Neural cell (in vitro differentiated cells): ENCODE measurements at regions not wholly inside any gene's neighbourhood (a gene's known extent, or its start where the extent isn't known, plus 50 kb on each side); places are given as distances from the start of the nearest gene placed in this dataset.
A peak's percentile ranks its signal among the peaks of the same experiment; 100 is the strongest.

ENCODE experiments used
- H2AFZ ChIP-seq: fragments of 200-600, 300-800 bp; sonication (generic), shearing (Covaris generic); 2 replicates; pipeline ENCODE4 v1.6.0; 2014; ENCODE audit warnings: low read depth, mild to moderate bottlenecking, antibody characterized with exemption, low read length, moderate library complexity
- H3F3A ChIP-seq: fragments of 200-600 bp; shearing (Covaris generic); 2 replicates; pipeline ENCODE4 v1.6.1; 2016; ENCODE audit warnings: mild to moderate bottlenecking, moderate library complexity, mixed read lengths, antibody characterized with exemption, low read length; ENCODE audit not compliant: insufficient read depth, poor library complexity, severe bottlenecking
- H3K27ac ChIP-seq: fragments of 200-600, 300-800 bp; sonication (generic), shearing (Covaris generic); 2 replicates; pipeline ENCODE4 v1.5.1; 2014; ENCODE audit warnings: mild to moderate bottlenecking, low read length, moderate library complexity
- H3K27me3 ChIP-seq: fragments of 300-800, 200-600 bp; sonication (generic), shearing (Covaris generic); 2 replicates; pipeline ENCODE4 v1.6.0; 2014; ENCODE audit warnings: mild to moderate bottlenecking, low read depth, low read length, moderate library complexity; ENCODE audit not compliant: insufficient read depth
- H3K36me3 ChIP-seq: fragments of 300-800, 200-600 bp; sonication (generic), shearing (Covaris generic); 2 replicates; pipeline ENCODE4 v1.5.1; 2014; ENCODE audit warnings: mild to moderate bottlenecking, antibody characterized with exemption, low read length, moderate library complexity; ENCODE audit not compliant: insufficient read depth
- H3K4me2 ChIP-seq: fragments of 300-800, 200-600 bp; sonication (generic), shearing (Covaris generic); 2 replicates; pipeline ENCODE4 v1.6.0; 2014; ENCODE audit warnings: mild to moderate bottlenecking, low read length
- H3K4me3 ChIP-seq: fragments of 300-800, 200-600 bp; sonication (generic), shearing (Covaris generic); 2 replicates; pipeline ENCODE4 v1.5.1; 2014; ENCODE audit warnings: mild to moderate bottlenecking, low read length, moderate library complexity
- H3K79me2 ChIP-seq: fragments of 200-600 bp; shearing (Covaris generic); replicated peaks from 2 replicates; pipeline ENCODE4 v1.6.0; 2014; ENCODE audit warnings: mild to moderate bottlenecking, low read length, moderate library complexity; ENCODE audit not compliant: insufficient read depth
- H3K9ac ChIP-seq: fragments of 300-800, 200-600 bp; sonication (generic), shearing (Covaris generic); 2 replicates; pipeline ENCODE4 v1.6.1; 2016; ENCODE audit warnings: mild to moderate bottlenecking, low read length, mixed read lengths
- H3K9me2 ChIP-seq: fragments of 200-600 bp; shearing (Covaris generic); 2 replicates; pipeline ENCODE4 v1.6.1; 2016; ENCODE audit warnings: mild to moderate bottlenecking, low read length, mixed read lengths; ENCODE audit not compliant: insufficient read depth
- H3K9me3 ChIP-seq: fragments of 200-600, 300-800 bp; sonication (generic), shearing (Covaris generic); 2 replicates; pipeline ENCODE4 v1.6.1; 2016; ENCODE audit warnings: mild to moderate bottlenecking, mixed run types, low read length, moderate library complexity, mixed read lengths
- H4K20me1 ChIP-seq: fragments of 200-600 bp; shearing (Covaris generic); 2 replicates; pipeline ENCODE4 v1.6.1; 2016; ENCODE audit warnings: mild to moderate bottlenecking, mixed run types; ENCODE audit not compliant: insufficient read depth
- EP300 ChIP-seq: fragments of 450-650 bp; conservative IDR thresholded peaks from 2 replicates; pipeline ENCODE4 v1.6.1; 2014; ENCODE audit warnings: antibody characterized with exemption, mild to moderate bottlenecking, moderate library complexity; ENCODE audit not compliant: poor library complexity, severe bottlenecking
- EZH2 ChIP-seq: fragments of 200-600, 300-800 bp; shearing (Covaris generic), sonication (generic); IDR thresholded peaks from 2 replicates; pipeline ENCODE4 v1.6.1; 2014; ENCODE audit warnings: antibody characterized with exemption, low read length, borderline replicate concordance, mild to moderate bottlenecking; ENCODE audit not compliant: insufficient read depth, poor library complexity, severe bottlenecking
- MXI1 ChIP-seq: fragments of 450-650 bp; conservative IDR thresholded peaks from 2 replicates; pipeline ENCODE4 v1.6.1; 2014; ENCODE audit warnings: antibody characterized with exemption, mild to moderate bottlenecking; ENCODE audit not compliant: poor library complexity, severe bottlenecking
- POLR2AphosphoS5 ChIP-seq: IDR thresholded peaks from 2 replicates; pipeline ENCODE4 v1.6.1; 2012
- RAD21 ChIP-seq: fragments of 450-650 bp; conservative IDR thresholded peaks from 2 replicates; pipeline ENCODE4 v1.6.1; 2014; ENCODE audit warnings: antibody characterized with exemption, mild to moderate bottlenecking, moderate library complexity
- SMC3 ChIP-seq: fragments of 450-650 bp; conservative IDR thresholded peaks from 2 replicates; pipeline ENCODE4 v1.6.1; 2014; ENCODE audit warnings: antibody characterized with exemption, mild to moderate bottlenecking, moderate library complexity; ENCODE audit not compliant: poor library complexity
- TAF1 ChIP-seq: IDR thresholded peaks from 2 replicates; pipeline ENCODE4 v1.6.1; 2012; ENCODE audit warnings: low read depth
- TF ChIP-seq, protein P1 (sequence below): IDR thresholded peaks from 2 replicates; pipeline ENCODE4 v1.6.1; 2012; ENCODE audit warnings: borderline replicate concordance
- TF ChIP-seq, protein P2 (sequence below): fragments of 450-650 bp; IDR thresholded peaks from 2 replicates; pipeline ENCODE4 v1.5.1; 2014; ENCODE audit warnings: antibody characterized with exemption, mild to moderate bottlenecking, moderate library complexity; ENCODE audit not compliant: poor library complexity, severe bottlenecking

GRCh38 chr11:28482666-28483065 lies 374.5 kb downstream of the METTL15 start:
- H2AFZ ChIP-seq: no peak overlapping the region
- TF ChIP-seq EP300 (no peak), TAF1 (no peak), RAD21 (no peak), POLR2AphosphoS5 (no peak), MXI1 (no peak), EZH2 (no peak), SMC3 (no peak)
- TF ChIP-seq, protein P1, sequence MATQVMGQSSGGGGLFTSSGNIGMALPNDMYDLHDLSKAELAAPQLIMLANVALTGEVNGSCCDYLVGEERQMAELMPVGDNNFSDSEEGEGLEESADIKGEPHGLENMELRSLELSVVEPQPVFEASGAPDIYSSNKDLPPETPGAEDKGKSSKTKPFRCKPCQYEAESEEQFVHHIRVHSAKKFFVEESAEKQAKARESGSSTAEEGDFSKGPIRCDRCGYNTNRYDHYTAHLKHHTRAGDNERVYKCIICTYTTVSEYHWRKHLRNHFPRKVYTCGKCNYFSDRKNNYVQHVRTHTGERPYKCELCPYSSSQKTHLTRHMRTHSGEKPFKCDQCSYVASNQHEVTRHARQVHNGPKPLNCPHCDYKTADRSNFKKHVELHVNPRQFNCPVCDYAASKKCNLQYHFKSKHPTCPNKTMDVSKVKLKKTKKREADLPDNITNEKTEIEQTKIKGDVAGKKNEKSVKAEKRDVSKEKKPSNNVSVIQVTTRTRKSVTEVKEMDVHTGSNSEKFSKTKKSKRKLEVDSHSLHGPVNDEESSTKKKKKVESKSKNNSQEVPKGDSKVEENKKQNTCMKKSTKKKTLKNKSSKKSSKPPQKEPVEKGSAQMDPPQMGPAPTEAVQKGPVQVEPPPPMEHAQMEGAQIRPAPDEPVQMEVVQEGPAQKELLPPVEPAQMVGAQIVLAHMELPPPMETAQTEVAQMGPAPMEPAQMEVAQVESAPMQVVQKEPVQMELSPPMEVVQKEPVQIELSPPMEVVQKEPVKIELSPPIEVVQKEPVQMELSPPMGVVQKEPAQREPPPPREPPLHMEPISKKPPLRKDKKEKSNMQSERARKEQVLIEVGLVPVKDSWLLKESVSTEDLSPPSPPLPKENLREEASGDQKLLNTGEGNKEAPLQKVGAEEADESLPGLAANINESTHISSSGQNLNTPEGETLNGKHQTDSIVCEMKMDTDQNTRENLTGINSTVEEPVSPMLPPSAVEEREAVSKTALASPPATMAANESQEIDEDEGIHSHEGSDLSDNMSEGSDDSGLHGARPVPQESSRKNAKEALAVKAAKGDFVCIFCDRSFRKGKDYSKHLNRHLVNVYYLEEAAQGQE: no peak
- TF ChIP-seq, protein P2, sequence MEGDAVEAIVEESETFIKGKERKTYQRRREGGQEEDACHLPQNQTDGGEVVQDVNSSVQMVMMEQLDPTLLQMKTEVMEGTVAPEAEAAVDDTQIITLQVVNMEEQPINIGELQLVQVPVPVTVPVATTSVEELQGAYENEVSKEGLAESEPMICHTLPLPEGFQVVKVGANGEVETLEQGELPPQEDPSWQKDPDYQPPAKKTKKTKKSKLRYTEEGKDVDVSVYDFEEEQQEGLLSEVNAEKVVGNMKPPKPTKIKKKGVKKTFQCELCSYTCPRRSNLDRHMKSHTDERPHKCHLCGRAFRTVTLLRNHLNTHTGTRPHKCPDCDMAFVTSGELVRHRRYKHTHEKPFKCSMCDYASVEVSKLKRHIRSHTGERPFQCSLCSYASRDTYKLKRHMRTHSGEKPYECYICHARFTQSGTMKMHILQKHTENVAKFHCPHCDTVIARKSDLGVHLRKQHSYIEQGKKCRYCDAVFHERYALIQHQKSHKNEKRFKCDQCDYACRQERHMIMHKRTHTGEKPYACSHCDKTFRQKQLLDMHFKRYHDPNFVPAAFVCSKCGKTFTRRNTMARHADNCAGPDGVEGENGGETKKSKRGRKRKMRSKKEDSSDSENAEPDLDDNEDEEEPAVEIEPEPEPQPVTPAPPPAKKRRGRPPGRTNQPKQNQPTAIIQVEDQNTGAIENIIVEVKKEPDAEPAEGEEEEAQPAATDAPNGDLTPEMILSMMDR: no peak
- H3K9ac ChIP-seq: no peak overlapping the region
- no peak overlapping the region for H3K27ac ChIP-seq
- peaks cover 6% of the 10 kb centered on the region for H3F3A ChIP-seq
- H3K27me3 ChIP-seq: no peaks in the 10 kb centered on the region
- H3K36me3 ChIP-seq: no peaks in the 10 kb centered on the region
- no peak overlapping the region for H3K4me2 ChIP-seq
- no peaks in the 10 kb centered on the region for H3K9me3 ChIP-seq
- H3K79me2 ChIP-seq: no peaks in the 10 kb centered on the region
- H3K9me2 ChIP-seq: no peaks in the 10 kb centered on the region
- H3K4me3 ChIP-seq: no peak overlapping the region
- H4K20me1 ChIP-seq: no peaks in the 10 kb centered on the region

- Histone ChIP-seq H3K9ac (no peak overlapping the region), H3K27ac (no peak overlapping the region), H3K4me3 (peak overlapping the region; percentile 36), H3K27me3 (no peaks in the 10 kb centered on the region), H3K9me3 (no peaks in the 10 kb centered on the region), H2AFZ (no peak overlapping the region), H3K9me2 (no peaks in the 10 kb centered on the region), H3K4me2 (peak overlapping the region; percentile 3), H3F3A (peaks cover 6% of the 10 kb centered on the region), H3K79me2 (no peaks in the 10 kb centered on the region), H4K20me1 (no peaks in the 10 kb centered on the region), H3K36me3 (no peaks in the 10 kb centered on the region)
- TF ChIP-seq SMC3: peak; percentile 19
- no peak for TF ChIP-seq TAF1
- TF ChIP-seq EZH2: no peak
- no peak for TF ChIP-seq RAD21
- TF ChIP-seq, protein P1: peak; percentile 77
- TF ChIP-seq, protein P2: no peak
- peak; percentile 17 for TF ChIP-seq MXI1
- peak; percentile 86 for TF ChIP-seq POLR2AphosphoS5
- peak; percentile 82 for TF ChIP-seq EP300
Observed at GRCh38 chr11:28481616-28482480, 373.7 kb downstream of the METTL15 start.
